Muscle of arm (tissue), 1 donor: ENCODE measurements at regions not wholly inside any gene's neighbourhood (a gene's known extent, or its start where the extent isn't known, plus 50 kb on each side); places are given as distances from the start of the nearest gene placed in this dataset.

Experiments used
- DNase-seq: peaks from one replicate; pipeline ENCODE4 v3.0.0-alpha.2; 2013

- DNase-seq: no peak
These were observed 157.8 kb downstream of the NXNL2 start for GRCh38 chr9:88692827-88693226.

- DNase-seq: no peak
These were observed 159.6 kb downstream of the NXNL2 start for GRCh38 chr9:88694625-88695024.

- DNase-seq: no peak
These were observed 161.5 kb downstream of the NXNL2 start for GRCh38 chr9:88696501-88696900.

- DNase-seq: no peak
These were observed 162.9 kb downstream of the NXNL2 start for GRCh38 chr9:88697764-88698432.

GRCh38 chr9:88702985-88703384 lies 168.0 kb downstream of the NXNL2 start:
- DNase-seq: no peak

GRCh38 chr9:88706193-88707113 lies 171.5 kb downstream of the NXNL2 start:
- DNase-seq: no peak

GRCh38 chr9:88710449-88710848 lies 175.5 kb downstream of the NXNL2 start:
- DNase-seq: no peak

- DNase-seq: no peak
These were observed 176.7 kb downstream of the NXNL2 start for GRCh38 chr9:88711719-88712118.

- no peak for DNase-seq
These were observed 177.5 kb downstream of the NXNL2 start for GRCh38 chr9:88712484-88712883.

- no peak for DNase-seq
These were observed 178.0 kb downstream of the NXNL2 start for GRCh38 chr9:88713010-88713409.

- no peak for DNase-seq
These were observed 181.8 kb downstream of the NXNL2 start for GRCh38 chr9:88716596-88717290.

GRCh38 chr9:88721025-88721424 lies 186.0 kb downstream of the NXNL2 start:
- DNase-seq: no peak

- no peak for DNase-seq
These were observed 186.7 kb downstream of the NXNL2 start for GRCh38 chr9:88721495-88722279.

GRCh38 chr9:88722753-88723152 lies 187.8 kb downstream of the NXNL2 start:
- DNase-seq: no peak

- no peak for DNase-seq
These were observed 188.8 kb downstream of the NXNL2 start for GRCh38 chr9:88723751-88724150.

GRCh38 chr9:88724331-88724730 lies 189.4 kb downstream of the NXNL2 start:
- DNase-seq: no peak

GRCh38 chr9:88725300-88726019 lies 190.5 kb downstream of the NXNL2 start:
- DNase-seq: no peak

- DNase-seq: no peak
These were observed 191.8 kb downstream of the NXNL2 start for GRCh38 chr9:88726803-88727202.

- no peak for DNase-seq
These were observed 195.8 kb downstream of the NXNL2 start for GRCh38 chr9:88730780-88731179.

- DNase-seq: no peak
These were observed 197.2 kb downstream of the NXNL2 start for GRCh38 chr9:88732128-88732527.
